AG09319 (cell line): ENCODE measurements at regions not wholly inside any gene's neighbourhood (a gene's known extent, or its start where the extent isn't known, plus 50 kb on each side); places are given as distances from the start of the nearest gene placed in this dataset.

Experiments used
- DNase-seq: peaks from one replicate; pipeline ENCODE4 v3.0.0-alpha.2; 2010; ENCODE audit warnings: low read depth; ENCODE audit errors: extremely low read depth
- TF ChIP-seq, protein P1 (sequence below): IDR thresholded peaks from 2 replicates; pipeline ENCODE4 v1.5.1; 2011; ENCODE audit warnings: low read depth, mild to moderate bottlenecking, inconsistent platforms, low read length, moderate library complexity

DNA sequence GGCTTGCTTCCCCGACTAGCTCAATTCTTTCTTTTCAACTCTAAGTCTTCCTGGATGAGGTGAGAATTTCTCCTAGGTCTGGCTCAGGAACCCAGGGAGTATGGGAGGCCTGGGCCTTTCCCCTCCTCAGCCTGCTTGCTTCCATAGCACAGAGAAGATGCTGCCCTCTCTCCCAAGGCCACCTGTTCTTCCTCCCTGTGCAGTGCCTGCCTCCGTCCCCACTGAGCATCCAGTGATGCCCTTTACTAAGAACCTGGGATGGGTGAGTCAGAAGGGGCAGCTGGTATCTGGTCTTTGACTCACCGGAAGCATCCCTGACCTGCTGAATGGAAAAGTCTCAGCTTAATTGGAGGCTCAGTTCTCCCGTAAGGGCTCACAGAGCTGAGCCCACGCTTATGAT, 607.9 kb downstream of the BUD13 start:
- TF ChIP-seq, protein P1, sequence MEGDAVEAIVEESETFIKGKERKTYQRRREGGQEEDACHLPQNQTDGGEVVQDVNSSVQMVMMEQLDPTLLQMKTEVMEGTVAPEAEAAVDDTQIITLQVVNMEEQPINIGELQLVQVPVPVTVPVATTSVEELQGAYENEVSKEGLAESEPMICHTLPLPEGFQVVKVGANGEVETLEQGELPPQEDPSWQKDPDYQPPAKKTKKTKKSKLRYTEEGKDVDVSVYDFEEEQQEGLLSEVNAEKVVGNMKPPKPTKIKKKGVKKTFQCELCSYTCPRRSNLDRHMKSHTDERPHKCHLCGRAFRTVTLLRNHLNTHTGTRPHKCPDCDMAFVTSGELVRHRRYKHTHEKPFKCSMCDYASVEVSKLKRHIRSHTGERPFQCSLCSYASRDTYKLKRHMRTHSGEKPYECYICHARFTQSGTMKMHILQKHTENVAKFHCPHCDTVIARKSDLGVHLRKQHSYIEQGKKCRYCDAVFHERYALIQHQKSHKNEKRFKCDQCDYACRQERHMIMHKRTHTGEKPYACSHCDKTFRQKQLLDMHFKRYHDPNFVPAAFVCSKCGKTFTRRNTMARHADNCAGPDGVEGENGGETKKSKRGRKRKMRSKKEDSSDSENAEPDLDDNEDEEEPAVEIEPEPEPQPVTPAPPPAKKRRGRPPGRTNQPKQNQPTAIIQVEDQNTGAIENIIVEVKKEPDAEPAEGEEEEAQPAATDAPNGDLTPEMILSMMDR, result no peak
- DNase-seq, result no peak

GRCh38 chr11:116162886-116163230, 609.9 kb downstream of the BUD13 start:
- TF ChIP-seq, protein P1, result no peak
- DNase-seq, result no peak

GRCh38 chr11:116162086-116162885, 610.5 kb downstream of the BUD13 start:
- no peak for DNase-seq
- TF ChIP-seq, protein P1, result no peak

DNA sequence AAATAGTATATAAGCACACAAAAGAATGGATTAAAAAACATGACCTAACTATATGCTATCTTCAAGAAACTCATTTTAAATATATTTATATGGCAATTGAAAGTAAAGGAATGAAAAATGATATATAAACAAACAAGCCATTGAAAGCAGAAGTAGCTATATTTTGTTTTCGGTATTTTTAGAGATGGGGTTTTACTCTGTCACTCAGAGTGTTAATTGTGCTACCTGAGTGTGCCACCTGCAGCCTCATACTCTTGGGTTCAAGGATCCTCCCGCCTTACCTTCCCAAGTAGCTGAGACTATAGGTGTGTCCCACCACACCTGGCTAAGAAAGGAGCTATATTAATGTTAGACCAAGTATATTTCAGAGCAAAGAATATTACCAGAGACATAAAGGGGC, 624.1 kb downstream of the BUD13 start:
- no peak for DNase-seq

DNA sequence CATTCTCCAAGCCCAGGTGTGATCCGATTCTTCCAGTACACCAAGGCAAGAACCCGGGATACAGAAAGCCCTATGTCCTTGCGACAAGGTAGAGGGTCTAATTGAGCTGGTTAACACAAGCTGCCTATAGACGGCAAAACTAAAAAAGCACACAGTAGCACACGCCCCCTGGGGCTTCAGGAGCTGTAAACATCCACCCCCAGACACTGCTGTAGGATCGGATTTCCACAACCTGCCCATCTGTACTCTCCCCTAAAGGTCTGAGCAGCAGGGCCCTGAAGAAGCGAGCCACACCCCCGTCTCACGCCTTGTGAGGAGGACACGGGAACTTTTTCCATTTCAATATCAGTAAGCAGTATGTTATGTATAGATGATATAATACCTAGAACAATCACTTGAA, 624.7 kb downstream of the BUD13 start:
- TF ChIP-seq, protein P1, result no peak
- DNase-seq, result no peak

More for the DNA sequence above, 624.1 kb downstream of the BUD13 start:
- TF ChIP-seq, protein P1, result no peak

GRCh38 chr11:116145187-116145865, 627.5 kb downstream of the BUD13 start:
- DNase-seq, result no peak
- TF ChIP-seq, protein P1, result no peak

DNA sequence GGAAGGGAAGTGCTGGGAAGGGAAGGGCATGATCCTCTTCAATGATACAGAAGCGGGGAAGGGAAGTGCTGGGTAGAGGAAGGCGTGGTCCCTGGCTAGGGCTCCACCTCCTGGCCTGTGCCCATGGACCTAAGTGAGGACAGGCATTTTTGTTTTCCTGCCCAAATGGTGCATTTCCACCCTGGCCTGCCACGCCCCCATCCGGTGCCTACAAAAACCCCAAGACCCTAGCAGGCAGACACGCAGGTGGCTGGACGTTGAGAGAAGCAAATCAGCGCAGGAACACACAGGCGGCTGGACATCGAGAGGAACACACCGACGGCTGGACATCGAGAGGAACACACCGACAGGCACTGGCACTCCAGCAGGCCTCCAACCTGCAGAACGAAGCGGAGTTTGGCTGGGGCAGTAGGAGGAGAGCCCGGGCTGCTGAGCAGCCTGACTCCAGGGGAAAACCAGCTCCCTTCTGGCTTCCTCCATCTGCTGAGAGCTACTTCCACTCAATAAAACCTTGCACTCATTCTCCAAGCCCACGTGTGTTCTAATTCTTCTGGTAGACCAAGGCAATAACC, 628.3 kb downstream of the BUD13 start:
- TF ChIP-seq, protein P1, result no peak
- no peak for DNase-seq
